Esophagus muscularis mucosa (tissue), 4 donors: ENCODE measurements at regions not wholly inside any gene's neighbourhood (a gene's known extent, or its start where the extent isn't known, plus 50 kb on each side); places are given as distances from the start of the nearest gene placed in this dataset.

Source experiments
- DNase-seq: peaks from one replicate; pipeline ENCODE4 v3.0.0-alpha.2; 2017; ENCODE audit errors: extremely low spot score
- H3K27ac ChIP-seq, 4 donors: fragments of 200-600 bp; sonication (generic); replicated peaks in 1 of 4; 1 replicate in 3 of 4; 2 replicates in 1 of 4; pipeline ENCODE4 v1.5.1; 2016 to 2019; ENCODE audit warnings: mild to moderate bottlenecking in 1 of 4
- H3K27me3 ChIP-seq, 4 donors: fragments of 200-600 bp; sonication (generic); one replicate each; pipeline versions ENCODE4 v1.5.1 to v1.6.0; 2016 to 2019
- H3K36me3 ChIP-seq, 4 donors: fragments of 200-600 bp; sonication (generic); one replicate each; pipeline ENCODE4 v1.5.1; 2016 to 2019
- H3K4me1 ChIP-seq, 4 donors: fragments of 200-600 bp; sonication (generic); one replicate each; pipeline ENCODE4 v1.5.1; 2016 to 2019
- H3K4me3 ChIP-seq, 4 donors: fragments of 200-600 bp; sonication (generic); 1 replicate in 2 of 4; 2 replicates in 2 of 4; pipeline ENCODE4 v1.5.1; 2016 to 2019; ENCODE audit warnings: mild to moderate bottlenecking in 4 of 4, moderate library complexity in 1 of 4
- H3K9me3 ChIP-seq, 4 donors: fragments of 200-600 bp; sonication (generic); 1 replicate in 3 of 4; 2 replicates in 1 of 4; pipeline ENCODE4 v1.5.1; 2016 to 2019
- EP300 ChIP-seq: sonication (generic); formaldehyde crosslinking; IDR thresholded peaks from one replicate; pipeline ENCODE4 v1.6.1; 2017; ENCODE audit warnings: antibody characterized with exemption
- POLR2A ChIP-seq: fragments of 450-650 bp; IDR thresholded peaks from one replicate; pipeline ENCODE4 v1.6.1; 2017; ENCODE audit warnings: antibody characterized with exemption, moderate library complexity, mild to moderate bottlenecking, low read depth
- POLR2AphosphoS5 ChIP-seq, 2 donors: sonication (generic); formaldehyde crosslinking; IDR thresholded peaks; one replicate each; pipeline ENCODE4 v1.6.1; 2017; ENCODE audit warnings: antibody characterized with exemption in 2 of 2
- WGBS: methylation state at CpG from one replicate; pipeline ENCODE4 v1.1.5; 2018; 5-methylcytosine and 5-hydroxymethylcytosine counted together
- intact Hi-C: fragments of 100-400 bp; cut with DNase I; formaldehyde crosslinking; loops from one replicate; pipeline ENCODE4 v1.15.1; 2023
- TF ChIP-seq, protein P1 (sequence below), 3 experiments: fragments of 200-600 bp in 2 of 3; fragments of 450-650 bp in 1 of 3; sonication (generic) in 2 of 3; IDR thresholded peaks; one replicate each; pipeline ENCODE4 v1.5.1; 2017 to 2019; ENCODE audit warnings: antibody characterized with exemption in 3 of 3, mild to moderate bottlenecking in 2 of 3, moderate library complexity in 1 of 3

DNA sequence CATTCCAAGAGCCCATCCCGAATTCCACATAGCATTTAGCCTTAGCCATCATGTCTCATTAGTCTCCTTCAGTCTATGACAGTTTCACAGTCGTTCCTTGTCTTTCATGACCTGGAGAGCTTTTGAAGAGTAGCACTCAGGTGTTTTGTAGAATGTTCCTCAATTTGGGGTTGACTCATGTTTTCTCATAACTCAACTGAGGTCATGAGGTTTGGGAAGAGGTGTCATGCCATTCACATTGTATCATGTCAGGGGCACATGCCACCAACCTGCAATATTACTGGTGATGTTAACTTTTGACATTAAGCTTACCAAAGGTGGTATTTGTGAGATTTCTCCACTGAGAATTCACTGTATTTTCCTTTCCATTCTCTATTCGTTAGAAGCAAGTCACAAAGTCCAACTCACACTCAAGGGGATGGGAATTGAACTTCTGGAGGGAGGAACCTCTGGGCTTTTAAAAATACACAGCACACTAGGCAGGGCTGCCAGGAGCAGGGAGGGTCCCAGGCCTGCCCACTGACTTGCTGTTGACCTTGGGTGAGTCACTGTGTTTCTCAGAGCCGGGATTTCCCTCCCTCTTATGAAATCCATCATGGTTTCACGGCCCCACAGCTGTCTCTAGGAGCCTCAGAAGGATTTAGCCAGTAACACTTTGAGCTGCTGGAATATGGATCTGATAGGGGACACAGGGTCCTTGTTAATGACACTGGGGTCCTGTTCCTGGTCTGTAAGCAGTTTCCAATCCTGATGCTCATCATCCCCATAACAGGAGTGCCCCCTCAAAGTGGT, 74.4 kb upstream of the TCF7L2 start:
- TF ChIP-seq, protein P1, sequence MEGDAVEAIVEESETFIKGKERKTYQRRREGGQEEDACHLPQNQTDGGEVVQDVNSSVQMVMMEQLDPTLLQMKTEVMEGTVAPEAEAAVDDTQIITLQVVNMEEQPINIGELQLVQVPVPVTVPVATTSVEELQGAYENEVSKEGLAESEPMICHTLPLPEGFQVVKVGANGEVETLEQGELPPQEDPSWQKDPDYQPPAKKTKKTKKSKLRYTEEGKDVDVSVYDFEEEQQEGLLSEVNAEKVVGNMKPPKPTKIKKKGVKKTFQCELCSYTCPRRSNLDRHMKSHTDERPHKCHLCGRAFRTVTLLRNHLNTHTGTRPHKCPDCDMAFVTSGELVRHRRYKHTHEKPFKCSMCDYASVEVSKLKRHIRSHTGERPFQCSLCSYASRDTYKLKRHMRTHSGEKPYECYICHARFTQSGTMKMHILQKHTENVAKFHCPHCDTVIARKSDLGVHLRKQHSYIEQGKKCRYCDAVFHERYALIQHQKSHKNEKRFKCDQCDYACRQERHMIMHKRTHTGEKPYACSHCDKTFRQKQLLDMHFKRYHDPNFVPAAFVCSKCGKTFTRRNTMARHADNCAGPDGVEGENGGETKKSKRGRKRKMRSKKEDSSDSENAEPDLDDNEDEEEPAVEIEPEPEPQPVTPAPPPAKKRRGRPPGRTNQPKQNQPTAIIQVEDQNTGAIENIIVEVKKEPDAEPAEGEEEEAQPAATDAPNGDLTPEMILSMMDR (IDR thresholded peaks at IDR 0.05), result no peak
- no peak for TF ChIP-seq POLR2A
- no peak for TF ChIP-seq POLR2AphosphoS5 (IDR thresholded peaks at IDR 0.05)
- no peak for TF ChIP-seq EP300
- intact Hi-C loops, result no loop called here
- Histone ChIP-seq H3K4me3 (no peak overlapping the region), H3K27me3 (no peaks in the 10 kb centered on the region), H3K36me3 (no peaks in the 10 kb centered on the region), H3K27ac (no peak overlapping the region), H3K4me1 (no peaks in the 10 kb centered on the region), H3K9me3 (peaks cover 0 to 10% (median 4%) of the 10 kb centered on the region in 4 donors)
- DNase-seq, result no peak
- WGBS, result 67% methylated on average over 4 of the region's 5 CpGs

DNA sequence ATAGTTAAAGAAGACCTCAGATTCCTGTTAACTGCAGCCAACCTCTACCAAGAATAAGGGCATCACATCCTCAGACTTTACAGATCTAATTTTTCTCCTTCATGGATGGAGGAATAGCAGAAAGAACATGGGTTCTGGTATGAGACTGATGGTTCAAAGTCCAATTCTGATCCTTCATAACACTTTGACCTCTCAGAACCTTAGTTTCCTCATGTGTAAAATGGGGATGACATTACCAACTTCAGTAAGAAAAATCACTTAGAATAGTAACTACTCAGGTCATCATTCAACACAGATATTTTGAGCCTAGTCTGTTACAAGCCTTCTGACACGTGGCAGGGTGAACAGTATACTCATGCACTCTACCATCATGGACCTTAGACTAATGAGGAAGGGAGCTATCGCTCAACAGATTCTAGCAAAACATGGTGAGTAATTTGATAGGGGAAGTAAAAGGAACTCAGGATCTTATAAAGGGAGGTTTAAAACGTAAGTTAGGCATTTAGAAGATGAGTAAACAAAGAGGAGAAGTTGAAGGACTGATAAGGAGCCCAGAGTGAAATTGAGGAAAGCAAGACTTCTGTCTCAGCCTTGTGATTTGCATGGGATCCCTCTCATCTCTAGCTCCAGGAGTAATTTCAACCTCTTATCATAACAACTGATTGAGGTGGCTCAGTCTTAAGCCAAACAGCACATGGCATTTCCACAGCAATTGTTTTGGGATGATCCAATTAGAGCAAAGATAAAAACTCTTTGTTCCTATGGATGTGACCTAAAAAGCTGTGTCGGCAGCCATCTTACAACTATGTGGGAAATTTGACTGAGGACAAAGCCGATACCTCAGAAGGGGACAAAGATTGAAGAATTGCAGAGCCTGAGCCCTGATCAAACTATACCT, 69.2 kb upstream of the TCF7L2 start:
- no peak overlapping the region for H3K27ac ChIP-seq
- H3K4me3 ChIP-seq, result no peak overlapping the region
- H3K36me3 ChIP-seq, result no peaks in the 10 kb centered on the region
- H3K4me1 ChIP-seq, result no peaks in the 10 kb centered on the region
- intact Hi-C loops, result no loop called here
- no peaks in the 10 kb centered on the region for H3K9me3 ChIP-seq
- TF ChIP-seq POLR2A (no peak), POLR2AphosphoS5 (IDR thresholded peaks at IDR 0.05) (no peak), EP300 (no peak)
- TF ChIP-seq, protein P1 (IDR thresholded peaks at IDR 0.05), result no peak
- no peak for DNase-seq
- WGBS, result 86% methylated on average over 5 of the region's 5 CpGs
- H3K27me3 ChIP-seq, result no peaks in the 10 kb centered on the region

DNA sequence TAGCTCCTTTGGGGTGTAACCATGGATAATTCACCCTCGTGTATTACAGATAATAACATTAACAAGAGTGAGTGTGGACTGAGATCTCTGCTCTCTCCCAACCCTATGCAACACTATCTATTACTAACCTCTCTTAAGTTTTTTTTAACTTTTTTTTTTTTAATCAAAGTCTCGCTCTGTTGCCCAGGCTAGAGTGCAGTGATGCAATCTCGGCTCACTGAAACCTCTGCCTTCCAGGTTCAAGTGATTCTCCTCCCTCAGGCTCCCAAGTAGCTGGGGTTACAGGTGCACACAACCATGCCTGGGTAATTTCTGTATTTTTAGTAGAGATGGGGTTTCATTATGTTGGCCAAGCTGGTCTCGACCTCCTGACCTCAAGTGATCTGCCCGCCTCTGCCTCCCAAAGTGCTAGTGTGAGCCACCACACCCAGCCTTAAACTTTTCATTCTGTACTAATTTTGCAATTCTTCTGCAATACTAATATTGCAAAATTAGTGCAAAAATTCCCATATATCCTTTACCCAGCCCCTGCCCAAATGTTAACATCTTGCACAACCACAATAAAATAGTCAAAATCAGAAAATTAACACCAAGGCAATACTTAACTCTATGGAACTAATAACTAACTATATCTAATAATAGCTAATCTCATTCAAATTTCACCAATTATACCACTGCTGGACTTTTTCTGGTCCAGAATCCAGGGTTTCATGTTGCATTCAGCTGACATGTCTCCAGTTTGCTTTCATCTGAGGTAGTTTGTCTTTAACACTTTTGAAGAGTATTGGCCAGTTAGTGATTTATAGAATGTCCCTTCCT, 66.5 kb upstream of the TCF7L2 start:
- no peaks in the 10 kb centered on the region for H3K4me1 ChIP-seq
- TF ChIP-seq, protein P1 (IDR thresholded peaks at IDR 0.05), result no peak
- no peak for TF ChIP-seq POLR2AphosphoS5 (IDR thresholded peaks at IDR 0.05)
- TF ChIP-seq POLR2A, result no peak
- TF ChIP-seq EP300, result no peak
- no peaks in the 10 kb centered on the region for H3K27me3 ChIP-seq
- WGBS, result 88% methylated on average over 5 of the region's 5 CpGs
- H3K36me3 ChIP-seq, result no peaks in the 10 kb centered on the region
- H3K4me3 ChIP-seq, result no peak overlapping the region
- no peak for DNase-seq
- H3K9me3 ChIP-seq, result no peaks in the 10 kb centered on the region
- intact Hi-C loops, result no loop called here
- no peak overlapping the region for H3K27ac ChIP-seq

DNA sequence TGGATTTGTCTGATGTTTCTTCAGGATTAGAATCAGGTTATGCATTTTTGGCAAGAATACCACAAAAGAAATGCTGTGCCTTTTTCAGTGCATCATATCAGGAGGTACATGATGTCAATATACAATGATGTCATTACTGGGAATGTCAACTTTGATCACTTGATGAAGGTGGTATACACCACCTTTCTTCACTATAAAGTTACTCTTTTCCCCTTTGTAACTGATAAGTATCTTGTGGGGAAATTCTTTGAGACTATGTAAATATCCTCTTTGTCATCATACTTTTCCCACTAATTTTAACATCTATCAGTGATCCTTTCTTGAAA, 65.9 kb upstream of the TCF7L2 start:
- H3K4me1 ChIP-seq, result no peaks in the 10 kb centered on the region
- no peak for DNase-seq
- no peaks in the 10 kb centered on the region for H3K9me3 ChIP-seq
- H3K4me3 ChIP-seq, result no peak overlapping the region
- TF ChIP-seq POLR2A (no peak), POLR2AphosphoS5 (IDR thresholded peaks at IDR 0.05) (no peak), EP300 (no peak)
- TF ChIP-seq, protein P1 (IDR thresholded peaks at IDR 0.05), result no peak
- intact Hi-C loops, result no loop called here
- H3K27me3 ChIP-seq, result no peaks in the 10 kb centered on the region
- no peak overlapping the region for H3K27ac ChIP-seq
- H3K36me3 ChIP-seq, result no peaks in the 10 kb centered on the region
